ENCODE measurements at regions not wholly inside any gene's neighbourhood (a gene's known extent, or its start where the extent isn't known, plus 50 kb on each side); places are given as distances from the start of the nearest gene placed in this dataset.

GRCh38 chr10:3720228-3721019 lies 64.6 kb downstream of the KLF6 start:
- dilution Hi-C loops (cut with MboI; ENCODE audit: extremely low pct_ligation_motif_present, low sequenced_read_pairs) (no loop called here), intact Hi-C loops (cut with micrococcal nuclease) (no loop called here)
- H3K27ac ChIP-seq (ENCODE audit: insufficient read depth, low read depth, low read length) = no peak overlapping the region
- H2AFZ ChIP-seq (ENCODE audit: low read depth, low read length) = no peak overlapping the region
- no peak overlapping the region for H3K9ac ChIP-seq (replicated peaks; ENCODE audit: extremely low read depth, insufficient read depth, low read length)
- CTCF ChIA-PET = no interaction called here
- TF ChIP-seq FOS (IDR thresholded peaks at IDR 0.05; ENCODE audit: borderline replicate concordance, insufficient read depth, low read length) (no peak), GATA2 (IDR thresholded peaks at IDR 0.05; ENCODE audit: insufficient read depth, insufficient read length, low read depth, low read length) (no peak), MAX (IDR thresholded peaks at IDR 0.05; ENCODE audit: insufficient read depth, insufficient read length) (no peak), POLR2AphosphoS5 (IDR thresholded peaks at IDR 0.05; ENCODE audit: insufficient read depth, low read depth, low read length) (no peak), MYC (IDR thresholded peaks at IDR 0.05; ENCODE audit: low read depth, low read length) (no peak), EZH2 (IDR thresholded peaks at IDR 0.05; ENCODE audit: borderline replicate concordance, low read depth, low read length, severe bottlenecking) (no peak), POLR2A (IDR thresholded peaks at IDR 0.05; ENCODE audit: low read depth, low read length) (no peak), JUN (IDR thresholded peaks at IDR 0.05; ENCODE audit: borderline replicate concordance, insufficient read depth, insufficient read length, low read depth) (no peak)
- DNase-seq (ENCODE audit: low read depth, low spot score) (peak; percentile 14), FAIRE-seq (no peak)
- no peaks in the 10 kb centered on the region for H3K79me2 ChIP-seq (ENCODE audit: control insufficient read depth, insufficient read depth, low read length)
- no peaks in the 10 kb centered on the region for H4K20me1 ChIP-seq (replicated peaks; ENCODE audit: control insufficient read depth, extremely low read depth, insufficient read depth, low read length)
- H3K27me3 ChIP-seq (ENCODE audit: control insufficient read depth in 2 of 2, insufficient read depth in 2 of 2, low read length in 2 of 2) = no peaks in the 10 kb centered on the region
- H3K4me1 ChIP-seq (ENCODE audit: control insufficient read depth, extremely low read depth, insufficient read depth, low read length) = no peaks in the 10 kb centered on the region
- H3K36me3 ChIP-seq (ENCODE audit: control insufficient read depth in 2 of 2, extremely low read depth in 1 of 2, insufficient read depth in 2 of 2, low read length in 2 of 2) = no peaks in the 10 kb centered on the region
- POLR2A ChIA-PET = no interaction called here
- no peak overlapping the region for H3K4me2 ChIP-seq (ENCODE audit: insufficient read depth, low read length)
- H3K9me1 ChIP-seq (replicated peaks; ENCODE audit: control insufficient read depth, extremely low read depth, insufficient read depth, low read length) = no peaks in the 10 kb centered on the region
- no peaks in the 10 kb centered on the region for H3K9me3 ChIP-seq (replicated peaks; ENCODE audit: control insufficient read depth, insufficient read depth, low read length)
- H3K4me3 ChIP-seq (replicated peaks in 1 of 3; ENCODE audit: insufficient read depth in 1 of 3, low read depth in 1 of 3, low read length in 3 of 3) = no peak overlapping the region
- no TSS peak for BruUV-seq (replicated peaks)
